Suppressor macrophage treated with lipopolysaccharide for 4 hours (primary cell): ENCODE measurements at regions not wholly inside any gene's neighbourhood (a gene's known extent, or its start where the extent isn't known, plus 50 kb on each side); places are given as distances from the start of the nearest gene placed in this dataset.

Source experiments
- DNase-seq: peaks from one replicate; pipeline ENCODE4 v3.0.0-alpha.2; 2020

- no peak for DNase-seq
These were observed 116.7 kb downstream of the LRRC70 start for GRCh38 chr5:62695274-62695673.

- no peak for DNase-seq
These were observed 114.5 kb downstream of the LRRC70 start for GRCh38 chr5:62692946-62693713.

GRCh38 chr5:62691946-62692345 is 113.3 kb downstream of the LRRC70 start:
- DNase-seq = no peak

GRCh38 chr5:62690421-62690820 is 111.8 kb downstream of the LRRC70 start:
- DNase-seq = no peak

- DNase-seq = peak; percentile 64
These were observed 111.2 kb downstream of the LRRC70 start for GRCh38 chr5:62689599-62690368.

GRCh38 chr5:62686692-62687091 is 108.1 kb downstream of the LRRC70 start:
- DNase-seq = no peak

GRCh38 chr5:62685221-62685620 is 106.6 kb downstream of the LRRC70 start:
- no peak for DNase-seq

GRCh38 chr5:62684310-62684709 is 105.7 kb downstream of the LRRC70 start:
- DNase-seq = no peak

- DNase-seq = no peak
These were observed 103.4 kb downstream of the LRRC70 start for GRCh38 chr5:62682059-62682458.

- no peak for DNase-seq
These were observed 102.7 kb downstream of the LRRC70 start for GRCh38 chr5:62681117-62681850.

- no peak for DNase-seq
These were observed 101.5 kb downstream of the LRRC70 start for GRCh38 chr5:62680121-62680520.
